CMK (cell line): ENCODE measurements at regions not wholly inside any gene's neighbourhood (a gene's known extent, or its start where the extent isn't known, plus 50 kb on each side); places are given as distances from the start of the nearest gene placed in this dataset.
"Not testable (repeated sequence)": the region's sequence is repeated elsewhere in the genome, so short reads cannot be mapped to it uniquely, and the experiment has no call there.

Source experiments
- DNase-seq: peaks from one replicate; pipeline ENCODE4 v3.0.0-alpha.2; 2010; ENCODE audit warnings: low read depth

- no peak for DNase-seq
Observed at GRCh38 chr11:29483831-29484230, 533.0 kb downstream of the KCNA4 start.

- DNase-seq: no peak
Observed at GRCh38 chr11:29482510-29482909, 534.3 kb downstream of the KCNA4 start.

- DNase-seq: no peak
Observed at GRCh38 chr11:29481738-29482137, 535.1 kb downstream of the KCNA4 start.

- DNase-seq: no peak
Observed at GRCh38 chr11:29480981-29481380, 535.8 kb downstream of the KCNA4 start.

GRCh38 chr11:29458252-29458651 is 558.6 kb downstream of the KCNA4 start:
- no peak for DNase-seq

GRCh38 chr11:29452146-29452545 is 564.7 kb downstream of the KCNA4 start:
- DNase-seq: no peak

- no peak for DNase-seq
Observed at GRCh38 chr11:29449281-29450074, 567.4 kb downstream of the KCNA4 start.

- no peak for DNase-seq
Observed at GRCh38 chr11:29448246-29448877, 568.5 kb downstream of the KCNA4 start.

- no peak for DNase-seq
Observed at GRCh38 chr11:29447821-29448220, 569.0 kb downstream of the KCNA4 start.

GRCh38 chr11:29446132-29446531 is 570.7 kb downstream of the KCNA4 start:
- no peak for DNase-seq

GRCh38 chr11:29445191-29445590 is 571.6 kb downstream of the KCNA4 start:
- DNase-seq: not testable (repeated sequence)

- DNase-seq: no peak
Observed at GRCh38 chr11:29438815-29439214, 578.0 kb downstream of the KCNA4 start.

GRCh38 chr11:29435421-29435820 is 581.4 kb downstream of the KCNA4 start:
- DNase-seq: no peak

GRCh38 chr11:29432719-29433325 is 584.0 kb downstream of the KCNA4 start:
- DNase-seq: no peak

- no peak for DNase-seq
Observed at GRCh38 chr11:29405305-29405704, 611.5 kb downstream of the KCNA4 start.

GRCh38 chr11:29395555-29396072 is 621.2 kb downstream of the KCNA4 start:
- no peak for DNase-seq

- DNase-seq: no peak
Observed at GRCh38 chr11:29389793-29390192, 627.0 kb downstream of the KCNA4 start.

GRCh38 chr11:29373725-29374124 is 643.1 kb downstream of the KCNA4 start:
- DNase-seq: no peak

- no peak for DNase-seq
Observed at GRCh38 chr11:29368126-29368525, 648.7 kb downstream of the KCNA4 start.

GRCh38 chr11:29364006-29364405 is 652.8 kb downstream of the KCNA4 start:
- no peak for DNase-seq

GRCh38 chr11:29361369-29361768 is 655.5 kb downstream of the KCNA4 start:
- no peak for DNase-seq

GRCh38 chr11:29353833-29354232 is 663.0 kb downstream of the KCNA4 start:
- DNase-seq: no peak

GRCh38 chr11:29352273-29352795 is 664.5 kb downstream of the KCNA4 start:
- DNase-seq: no peak
